HK-2 (cell line): ENCODE measurements at regions not wholly inside any gene's neighbourhood (a gene's known extent, or its start where the extent isn't known, plus 50 kb on each side); places are given as distances from the start of the nearest gene placed in this dataset.
"Not testable (repeated sequence)": the region's sequence is repeated elsewhere in the genome, so short reads cannot be mapped to it uniquely, and the experiment has no call there.

Source experiments
- DNase-seq: peaks from one replicate; pipeline ENCODE4 v3.0.0-alpha.2; 2018; ENCODE audit not compliant: unreplicated experiment

GRCh38 chr18:71105994-71106546 is 817.2 kb downstream of the SOCS6 start:
- DNase-seq = no peak

GRCh38 chr18:71105078-71105819 is 816.4 kb downstream of the SOCS6 start:
- DNase-seq = no peak

DNA sequence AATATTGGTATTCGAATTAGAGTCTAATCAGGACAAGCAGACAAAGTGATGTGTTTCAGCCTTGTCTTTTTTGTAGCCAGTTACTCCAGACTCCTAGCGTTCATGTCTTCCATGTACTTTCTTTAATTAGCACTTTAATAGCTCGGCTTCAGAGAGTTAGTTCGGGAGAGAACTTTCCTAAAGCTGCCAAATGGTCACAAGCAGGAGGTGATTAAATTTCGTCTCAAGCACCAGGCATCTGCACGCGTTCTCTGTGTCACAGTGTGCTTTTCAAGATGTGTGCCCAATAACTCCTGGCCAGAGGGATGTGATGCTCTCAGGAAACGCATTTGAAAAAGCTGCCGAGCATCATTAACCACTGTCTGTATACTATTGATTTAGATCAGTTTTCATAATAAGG is 790.8 kb downstream of the SOCS6 start:
- DNase-seq = no peak

DNA sequence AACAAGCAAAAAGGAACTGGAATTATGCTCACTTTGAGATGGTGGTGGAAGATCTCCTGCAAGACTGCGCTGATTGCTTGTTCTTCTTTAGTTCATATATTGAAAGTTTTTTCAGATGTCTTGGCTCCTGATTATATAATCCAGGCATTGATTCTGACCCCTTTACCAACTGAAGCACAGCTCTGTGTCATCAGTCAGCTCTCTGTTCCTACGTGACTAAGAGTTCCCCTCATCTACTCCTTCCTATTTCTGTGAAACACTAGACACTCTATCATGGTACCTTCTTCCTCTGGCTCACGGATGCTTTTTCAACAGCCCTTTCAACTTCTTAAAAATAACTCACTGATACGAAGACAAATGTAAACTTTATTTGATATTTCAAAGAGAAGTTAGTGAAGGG is 788.6 kb downstream of the SOCS6 start:
- DNase-seq = no peak

- DNase-seq = no peak
Observed at GRCh38 chr18:71075147-71075546, 786.3 kb downstream of the SOCS6 start.

GRCh38 chr18:71068338-71068737 is 779.5 kb downstream of the SOCS6 start:
- DNase-seq = no peak

DNA sequence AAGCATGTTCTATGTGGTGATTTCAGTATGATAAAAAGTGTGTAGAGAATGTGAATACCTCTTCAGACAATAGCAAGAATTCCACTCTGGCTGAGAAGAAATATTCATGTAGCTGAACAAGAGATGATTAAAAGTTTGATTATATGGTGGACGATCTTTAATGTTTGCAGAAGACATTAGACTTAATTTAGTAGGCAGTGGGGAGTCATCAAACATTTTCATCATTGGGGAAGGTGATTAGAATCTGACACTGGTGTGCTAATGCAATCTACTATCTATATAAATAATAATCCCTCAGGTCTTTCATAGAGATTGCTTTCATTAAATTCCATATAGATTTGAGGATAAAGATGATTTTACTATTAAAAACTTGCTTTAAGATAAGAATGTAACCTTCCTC is 761.0 kb downstream of the SOCS6 start:
- DNase-seq = no peak

GRCh38 chr18:71047882-71048281 is 759.0 kb downstream of the SOCS6 start:
- DNase-seq = no peak

DNA sequence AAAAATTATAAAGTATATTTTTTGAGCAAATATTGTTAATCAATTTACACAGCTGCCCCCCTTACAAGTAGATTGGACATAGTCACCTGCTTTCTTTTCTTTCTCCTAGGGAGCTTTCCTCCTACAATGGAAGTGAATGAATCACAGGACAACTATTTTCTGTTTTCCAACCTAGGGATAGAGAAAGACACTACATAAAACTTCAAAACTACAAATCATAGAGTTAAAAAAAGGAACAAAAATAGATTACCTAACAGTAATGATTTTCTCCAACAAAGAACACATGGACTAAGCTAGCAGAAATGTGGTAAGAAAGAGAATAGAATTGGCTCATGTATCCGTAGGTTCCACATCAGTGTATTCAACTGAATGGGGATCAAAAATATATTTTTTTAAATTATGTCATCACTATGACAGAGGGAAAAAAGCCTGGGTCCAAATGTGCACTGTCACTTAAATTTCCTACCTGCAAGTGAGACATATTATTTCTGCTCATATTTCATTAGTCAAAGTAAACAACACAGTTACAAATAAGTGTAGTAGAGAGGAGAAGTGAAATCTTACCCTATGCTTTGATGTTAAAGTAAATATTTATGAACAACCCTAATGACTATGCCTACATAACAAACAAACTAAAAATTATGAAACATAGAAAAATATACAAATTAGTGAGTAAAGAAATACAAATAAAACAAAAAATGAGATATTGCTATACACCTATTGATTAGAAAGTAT is 756.7 kb downstream of the SOCS6 start:
- no peak for DNase-seq

GRCh38 chr18:71040161-71040560 is 751.3 kb downstream of the SOCS6 start:
- DNase-seq = no peak

DNA sequence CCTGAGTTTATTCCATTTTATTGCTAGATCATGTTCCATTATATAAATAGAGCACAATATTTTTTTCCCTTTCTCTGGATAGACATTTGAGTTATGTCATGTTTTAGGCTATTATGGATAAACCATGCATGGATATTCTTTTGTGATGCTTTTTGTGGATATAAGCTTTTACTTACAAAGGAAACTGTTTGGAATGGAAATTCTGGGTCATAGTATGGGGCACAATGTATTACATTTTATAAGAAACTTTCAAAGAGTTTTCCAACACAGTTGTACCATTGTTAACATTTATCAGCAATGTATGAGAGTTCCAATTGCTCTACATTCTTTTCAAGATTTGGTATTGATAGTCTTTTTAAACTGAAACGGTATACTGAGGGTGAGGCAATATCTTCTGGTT is 749.4 kb downstream of the SOCS6 start:
- DNase-seq = no peak

DNA sequence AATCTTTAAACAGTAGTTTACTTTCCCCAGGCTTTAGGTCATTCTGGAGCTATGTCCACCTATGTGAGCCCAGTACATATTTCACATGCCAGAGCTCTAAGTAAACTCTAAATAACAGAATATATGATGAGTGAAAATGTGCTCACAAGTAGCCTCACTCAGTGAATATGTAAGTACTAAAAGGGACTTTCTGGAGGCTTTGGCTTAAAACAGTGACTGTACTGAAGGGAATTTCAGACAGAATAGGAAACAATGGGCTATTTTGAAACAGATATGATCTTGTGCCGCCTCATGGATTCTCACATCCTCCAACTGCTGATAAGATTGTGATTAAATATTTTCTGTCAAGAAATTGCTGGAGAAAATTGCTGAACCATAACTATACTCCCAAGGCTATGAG is 747.9 kb downstream of the SOCS6 start:
- DNase-seq = no peak

DNA sequence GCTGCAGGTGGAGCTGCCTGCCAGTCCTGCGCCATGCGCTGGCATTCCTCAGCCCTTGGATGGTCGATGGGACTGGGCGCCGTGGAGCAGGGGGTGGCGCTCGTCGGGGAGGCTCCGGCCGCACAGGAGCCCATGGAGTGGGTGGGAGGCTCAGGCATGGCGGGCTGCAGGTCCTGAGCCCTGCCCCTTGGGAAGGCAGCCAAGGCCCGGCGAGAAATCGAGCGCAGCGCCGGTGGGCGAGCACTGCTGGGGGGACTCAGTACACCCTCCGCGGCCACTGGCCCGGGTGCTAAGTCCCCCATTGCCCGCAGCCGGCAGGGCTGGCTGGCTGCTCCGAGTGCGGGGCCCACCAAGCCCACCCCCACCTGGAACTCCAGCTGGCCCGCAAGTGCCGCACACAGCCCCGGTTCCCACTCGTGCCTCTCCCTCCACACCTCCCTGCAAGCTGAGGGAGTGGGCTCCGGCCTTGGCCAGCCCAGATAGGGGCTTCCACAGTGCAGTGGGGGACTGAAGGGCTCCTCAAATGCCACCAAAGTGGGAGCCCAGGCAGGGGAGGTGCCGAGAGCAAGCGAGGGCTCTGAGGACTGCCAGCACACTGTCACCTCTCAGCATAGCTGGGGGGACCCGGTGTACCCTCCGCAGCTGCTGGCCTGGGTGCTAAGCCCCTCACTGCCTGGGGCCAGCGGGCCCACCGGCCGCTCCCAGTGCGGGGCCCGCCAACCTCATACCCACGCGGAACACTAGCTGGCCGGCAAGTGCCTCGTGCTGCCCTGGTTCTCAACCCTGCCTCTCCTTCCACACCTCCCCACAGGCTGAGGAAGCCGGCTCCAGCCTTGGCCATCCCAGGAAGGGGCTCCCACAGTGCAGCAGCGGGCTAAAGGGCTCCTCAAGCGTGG is 742.7 kb downstream of the SOCS6 start:
- not testable (repeated sequence) for DNase-seq

DNA sequence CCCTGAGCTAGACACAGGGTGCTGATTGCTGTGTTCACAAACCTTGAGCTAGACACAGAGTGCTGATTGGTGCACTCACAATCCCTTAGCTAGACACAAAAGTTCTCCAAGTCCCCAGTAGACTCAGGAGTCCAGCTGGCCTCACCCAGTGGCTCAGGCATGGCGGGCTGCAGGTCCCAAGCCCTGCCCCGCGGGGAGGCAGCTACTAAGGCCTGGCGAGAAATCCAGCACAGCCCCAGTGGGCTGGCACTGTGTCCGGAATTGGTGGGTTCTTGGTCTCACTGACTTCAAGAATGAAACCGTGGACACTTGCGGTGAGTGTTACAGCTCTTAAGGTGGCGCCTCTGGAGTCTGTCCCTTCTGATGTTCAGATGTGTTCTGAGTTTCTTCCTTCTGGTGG is 741.2 kb downstream of the SOCS6 start:
- DNase-seq = not testable (repeated sequence)

- no peak for DNase-seq
Observed at GRCh38 chr18:71028285-71028762, 739.5 kb downstream of the SOCS6 start.

DNA sequence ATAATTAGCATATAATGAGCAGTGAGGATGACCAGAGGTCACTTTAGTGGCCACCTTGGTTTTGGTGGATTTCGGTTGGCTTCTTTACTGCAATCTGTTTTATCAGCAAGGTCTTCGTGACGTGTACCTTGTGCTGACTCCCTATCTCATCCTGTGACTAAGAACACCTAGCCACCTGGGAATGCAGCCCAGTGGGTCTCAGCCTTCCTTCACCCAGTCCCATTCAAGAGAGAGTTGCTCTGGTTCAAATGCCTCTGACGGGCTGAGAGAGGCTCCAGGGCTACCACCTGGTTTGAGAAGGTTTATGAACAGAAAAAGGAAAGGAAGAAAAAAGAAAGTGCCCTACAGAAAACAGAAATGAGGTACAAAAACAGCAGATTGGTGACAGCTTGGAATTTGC is 738.7 kb downstream of the SOCS6 start:
- DNase-seq = no peak

DNA sequence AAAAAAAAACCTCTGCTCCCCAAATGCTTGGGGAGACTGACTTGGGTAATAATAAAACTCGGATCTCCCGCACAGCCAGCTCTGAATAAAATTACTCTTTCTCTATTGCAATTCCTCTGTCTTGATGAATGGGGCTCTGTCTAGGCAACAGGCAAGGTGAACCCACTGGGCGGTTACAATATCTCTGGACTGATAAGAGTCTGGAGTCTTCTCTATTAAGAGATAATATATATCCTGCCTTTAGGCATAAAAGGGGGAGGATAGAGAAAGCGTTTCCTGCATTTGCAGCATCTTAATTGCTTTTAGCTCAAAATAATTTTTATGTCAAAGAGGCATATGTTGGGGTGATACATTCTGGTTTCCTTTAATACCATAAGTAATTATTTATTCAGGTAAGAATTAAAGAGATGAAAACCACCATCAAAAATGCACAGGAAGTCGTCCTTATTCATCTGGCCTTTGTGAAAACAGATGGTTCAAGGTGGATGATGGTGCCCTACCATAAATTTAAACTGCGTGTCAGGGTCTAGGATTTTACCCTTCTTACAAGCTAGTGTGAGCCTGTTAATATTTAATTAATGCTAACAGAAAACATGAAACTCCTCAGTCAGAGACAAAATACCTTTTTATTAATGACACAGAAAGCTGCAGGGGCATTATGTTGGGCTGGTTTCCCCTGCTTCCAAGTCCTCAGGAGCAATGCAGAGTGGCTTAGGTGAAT is 736.8 kb downstream of the SOCS6 start:
- DNase-seq = no peak

- no peak for DNase-seq
Observed at GRCh38 chr18:71022389-71022788, 733.5 kb downstream of the SOCS6 start.

DNA sequence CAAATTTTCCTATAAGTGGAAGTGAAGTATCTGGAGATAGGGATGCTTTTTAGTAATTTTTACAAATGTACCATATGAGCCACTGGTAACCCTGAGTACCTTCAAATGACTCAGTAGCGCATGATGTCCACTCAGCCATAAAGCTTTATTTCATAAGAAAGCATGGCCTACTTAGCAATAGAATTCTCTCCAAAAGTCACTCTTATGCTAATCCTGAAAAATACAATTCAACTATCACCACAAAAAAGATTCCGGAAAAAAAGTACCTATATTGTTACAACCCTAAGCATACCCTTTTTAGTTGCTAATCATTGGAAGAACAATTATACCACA is 732.2 kb downstream of the SOCS6 start:
- DNase-seq = no peak

GRCh38 chr18:71020342-71021029 is 731.6 kb downstream of the SOCS6 start:
- DNase-seq = no peak

- no peak for DNase-seq
Observed at GRCh38 chr18:71018816-71019215, 730.0 kb downstream of the SOCS6 start.
